Kidney capillary endothelial cell (primary cell): ENCODE measurements at regions not wholly inside any gene's neighbourhood (a gene's known extent, or its start where the extent isn't known, plus 50 kb on each side); places are given as distances from the start of the nearest gene placed in this dataset.
A peak's percentile ranks its signal among the peaks of the same experiment; 100 is the strongest.

ENCODE experiments used
- DNase-seq: peaks from one replicate; pipeline ENCODE4 v3.0.0-alpha.2; 2018; ENCODE audit warnings: low spot score

DNA sequence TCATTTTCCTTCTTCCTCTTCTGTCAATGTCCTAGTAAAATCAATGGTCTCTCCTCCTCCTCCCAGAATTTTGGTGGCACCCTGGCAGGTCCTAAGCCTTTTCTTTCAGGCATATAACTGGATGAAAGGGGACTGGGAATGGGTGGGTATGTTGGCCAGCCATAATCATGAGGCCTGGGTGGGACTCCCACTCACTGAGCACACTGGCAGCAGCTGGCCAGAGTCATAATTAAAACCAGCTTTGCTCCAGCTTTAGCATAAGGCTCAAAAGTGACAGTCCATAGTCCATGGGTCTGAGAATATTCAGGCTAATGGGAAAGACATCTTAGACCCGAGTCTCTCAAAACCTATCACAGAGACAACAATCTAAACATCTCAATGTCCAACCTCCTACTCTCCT, 190.0 kb upstream of the BTBD3 start:
- no peak for DNase-seq

DNA sequence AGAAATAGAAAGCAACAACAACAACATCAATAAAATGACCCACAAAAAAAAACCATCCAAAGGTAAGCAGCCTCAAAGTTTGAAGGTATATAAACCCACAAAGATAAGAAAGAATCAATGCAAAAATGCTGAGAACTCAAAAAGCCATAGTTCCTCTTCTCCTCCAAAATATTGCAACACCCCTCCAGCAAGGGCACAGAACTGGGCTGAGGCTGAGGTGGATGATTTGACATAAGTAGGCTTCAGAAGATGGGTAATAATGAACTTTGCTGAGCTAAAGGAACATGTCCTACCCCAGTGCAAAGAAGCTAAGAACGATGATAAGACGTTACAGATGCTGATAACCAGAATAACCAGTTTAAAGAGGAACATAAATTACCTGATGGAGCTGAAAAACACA, 188.8 kb upstream of the BTBD3 start:
- DNase-seq, result no peak

DNA sequence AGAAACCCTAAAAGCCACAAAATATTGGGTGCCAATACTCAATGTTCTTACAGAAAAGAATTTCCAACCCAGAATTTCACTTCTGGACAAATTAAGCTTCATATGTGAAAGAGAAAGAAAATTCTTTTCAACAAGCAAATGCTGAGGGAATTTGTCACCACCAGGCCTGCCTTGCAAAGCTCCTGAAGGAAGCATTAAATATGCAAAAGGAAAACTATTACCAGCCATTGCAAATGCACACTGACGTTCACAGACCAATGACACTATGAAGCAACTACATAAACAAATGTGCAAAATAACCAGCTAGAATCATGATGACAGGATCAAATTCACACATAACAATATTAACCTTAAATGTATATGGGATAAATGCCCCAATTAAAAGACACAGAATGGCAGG, 187.9 kb upstream of the BTBD3 start:
- no peak for DNase-seq

DNA sequence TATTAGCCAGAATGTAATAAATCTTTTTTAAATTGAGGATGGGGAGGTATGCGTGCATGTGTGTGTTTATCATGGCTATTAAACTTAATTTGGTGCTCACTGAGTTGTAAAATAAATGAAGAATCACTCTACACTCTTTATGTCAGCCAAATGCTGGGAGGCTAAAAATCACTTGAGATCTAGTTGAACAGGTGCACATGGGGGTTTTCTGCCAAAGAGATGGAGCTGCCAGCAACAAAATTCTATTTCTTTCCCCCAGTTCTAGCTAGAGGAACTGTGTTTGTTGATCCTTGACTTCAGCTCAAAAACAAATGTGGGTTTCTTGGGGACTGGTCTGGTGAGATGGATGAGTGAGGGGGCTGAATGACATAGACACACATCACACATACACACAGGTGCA, 183.3 kb upstream of the BTBD3 start:
- no peak for DNase-seq

DNA sequence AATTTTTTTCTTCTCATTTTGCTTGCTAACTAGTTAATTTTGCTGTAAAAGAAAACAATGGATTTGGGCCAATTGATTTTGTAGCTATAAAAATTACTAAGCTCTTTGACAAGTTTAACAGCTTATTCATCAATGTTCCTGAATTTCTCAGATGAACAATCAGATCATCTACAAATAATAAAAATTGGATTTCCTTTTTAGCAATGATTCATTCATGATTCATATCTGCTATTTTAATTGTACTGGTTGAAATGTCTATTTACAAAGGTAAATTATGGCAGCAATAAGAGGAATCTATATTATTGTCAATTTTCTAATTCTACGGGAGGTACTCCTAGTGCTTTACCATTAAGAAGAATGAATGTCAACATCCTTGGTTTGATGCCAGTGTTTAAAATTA, 178.8 kb upstream of the BTBD3 start:
- no peak for DNase-seq

DNA sequence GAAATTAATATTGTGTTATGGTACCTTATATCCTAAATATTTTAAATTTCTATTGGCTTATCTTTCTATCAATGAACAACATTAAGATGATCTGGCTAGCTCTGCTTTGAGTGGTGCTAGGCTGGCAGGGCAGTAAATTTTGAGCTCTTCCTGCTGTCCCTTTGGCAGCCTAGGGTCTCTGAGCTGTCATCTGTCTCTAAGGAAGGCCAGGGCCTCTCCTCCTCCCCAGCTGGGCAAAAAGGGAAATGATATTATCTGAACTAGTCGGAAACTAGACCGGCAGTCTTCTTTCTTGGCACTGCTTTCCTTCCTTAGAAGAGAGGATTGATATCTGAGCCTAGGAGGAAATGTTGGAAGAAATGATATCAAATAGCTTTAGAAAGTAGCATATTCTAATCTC, 176.7 kb upstream of the BTBD3 start:
- DNase-seq, result no peak

DNA sequence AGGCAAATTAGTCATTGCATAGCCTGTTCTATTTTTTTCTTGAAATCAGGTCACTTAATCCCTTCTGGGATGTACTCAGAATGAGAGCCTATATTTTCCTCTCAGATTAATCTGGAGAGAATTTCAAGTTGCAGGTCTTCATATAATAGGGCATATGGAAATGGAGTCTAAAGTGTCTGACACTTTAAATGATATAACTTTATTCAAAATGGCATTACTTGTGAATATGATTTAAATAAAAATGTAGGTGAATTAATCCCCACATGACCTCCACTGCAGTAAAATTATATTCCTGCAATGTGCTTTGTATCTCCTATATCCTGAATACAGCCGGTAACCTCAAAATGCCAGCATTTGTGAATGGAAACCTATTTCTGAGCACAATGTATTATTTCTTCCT, 172.5 kb upstream of the BTBD3 start:
- DNase-seq, result no peak

DNA sequence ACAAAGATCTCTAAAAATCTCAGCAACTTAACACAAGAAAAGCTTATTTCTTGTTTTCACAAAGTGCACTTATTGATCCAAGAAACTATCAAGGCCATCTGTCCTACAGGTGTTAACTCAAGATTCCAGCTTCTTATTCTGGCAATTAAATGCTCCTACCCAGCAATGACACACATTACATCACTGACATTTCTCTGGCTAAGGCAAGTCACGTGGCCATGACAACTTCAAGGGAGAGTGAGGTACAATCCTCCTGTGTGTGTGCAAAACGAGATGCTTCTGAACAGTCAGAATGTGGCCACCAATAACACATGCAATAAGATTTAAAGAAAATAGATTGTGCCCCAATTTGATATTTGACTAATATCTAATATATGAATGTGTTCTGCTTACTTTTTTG, 169.3 kb upstream of the BTBD3 start:
- DNase-seq, result no peak

DNA sequence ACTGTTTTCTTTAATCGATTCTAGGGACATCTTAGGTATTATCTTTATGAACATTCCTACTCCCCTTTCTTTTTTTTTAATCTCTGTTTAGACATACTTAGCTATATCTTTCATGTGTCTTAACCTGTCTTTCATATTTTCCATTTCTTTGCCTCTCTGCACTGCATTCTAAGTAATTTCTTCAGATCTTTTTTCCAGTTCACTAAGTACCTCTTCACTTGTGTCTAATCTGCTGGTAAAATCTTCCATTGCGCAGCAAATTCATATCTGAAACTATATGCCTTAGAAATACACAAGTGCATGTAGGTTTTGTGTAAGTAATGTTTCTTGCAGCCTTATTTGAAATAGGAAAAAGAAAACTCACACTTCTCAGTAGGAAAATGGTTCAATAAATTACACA, 165.4 kb upstream of the BTBD3 start:
- DNase-seq, result no peak

DNA sequence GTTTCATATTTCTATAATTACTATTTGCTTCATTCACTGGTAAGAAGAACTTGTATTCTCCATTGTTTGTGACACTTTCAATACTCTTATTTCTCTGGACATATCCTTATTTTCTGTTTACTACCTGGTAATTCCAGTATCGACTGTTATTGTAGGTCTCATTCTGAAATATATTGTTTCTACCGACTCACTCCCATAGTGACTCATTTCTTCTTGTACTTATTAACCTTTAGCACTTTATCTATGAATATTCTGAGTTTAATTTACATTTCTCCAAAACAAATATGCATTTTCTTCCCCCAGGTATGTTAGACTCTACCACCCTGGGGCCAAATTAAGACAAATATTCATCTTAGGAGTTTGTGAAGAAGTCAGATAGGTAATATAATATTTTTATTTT, 164.5 kb upstream of the BTBD3 start:
- no peak for DNase-seq

DNA sequence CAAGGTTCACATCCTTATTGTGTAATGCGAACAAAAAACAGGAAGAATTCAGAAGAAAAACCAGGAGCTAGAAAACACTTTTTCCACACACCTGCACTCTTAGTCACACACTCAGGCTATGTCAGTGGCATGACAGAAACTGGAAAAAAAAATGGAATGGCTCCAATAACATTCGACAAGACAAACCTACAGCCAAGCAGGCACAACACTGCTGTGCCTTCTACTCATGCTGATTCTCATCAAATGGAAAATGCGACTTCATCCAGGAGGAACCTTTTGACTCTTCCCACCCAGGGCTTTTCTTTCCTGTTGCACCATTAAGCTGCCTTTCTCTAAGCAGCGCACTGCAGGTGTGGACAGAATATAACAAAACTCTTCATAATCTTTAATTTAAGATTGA, 163.2 kb upstream of the BTBD3 start:
- no peak for DNase-seq

DNA sequence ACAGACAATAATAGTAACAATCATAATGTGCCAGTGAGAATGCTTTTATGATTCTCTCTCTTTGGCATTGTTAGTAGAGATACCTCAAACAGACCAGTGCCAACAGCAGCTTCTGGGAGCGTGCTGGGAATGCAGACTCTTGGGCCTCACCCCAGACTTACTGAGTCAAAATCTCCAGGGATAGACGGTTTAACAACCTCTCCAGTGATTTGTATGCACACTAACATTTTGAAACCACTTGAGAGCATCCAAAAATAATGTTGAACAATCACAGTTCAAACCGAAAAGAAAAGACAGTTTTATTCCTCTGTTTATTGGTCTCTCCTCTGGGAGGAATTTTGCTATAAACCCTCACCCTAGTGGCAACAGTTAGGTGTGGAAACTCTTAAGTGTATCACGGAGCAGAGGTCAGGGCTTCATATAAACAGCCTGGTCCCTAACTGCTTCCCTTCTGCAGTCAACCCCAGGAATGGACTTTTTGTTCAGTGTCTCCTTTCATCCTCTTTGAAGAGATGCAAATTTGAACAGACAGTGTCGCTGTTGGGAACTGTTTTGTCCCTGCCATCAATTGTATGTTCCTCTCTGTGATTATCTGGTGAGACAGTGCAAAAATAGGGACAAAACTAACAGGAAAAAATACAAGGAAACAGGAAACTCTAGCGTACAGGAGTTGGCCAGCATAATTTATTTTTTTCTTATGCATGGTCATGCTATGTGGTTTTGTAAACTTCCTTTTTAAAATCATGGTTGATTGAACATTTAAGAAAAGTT, 162.4 kb upstream of the BTBD3 start:
- DNase-seq, result peak; percentile 31

DNA sequence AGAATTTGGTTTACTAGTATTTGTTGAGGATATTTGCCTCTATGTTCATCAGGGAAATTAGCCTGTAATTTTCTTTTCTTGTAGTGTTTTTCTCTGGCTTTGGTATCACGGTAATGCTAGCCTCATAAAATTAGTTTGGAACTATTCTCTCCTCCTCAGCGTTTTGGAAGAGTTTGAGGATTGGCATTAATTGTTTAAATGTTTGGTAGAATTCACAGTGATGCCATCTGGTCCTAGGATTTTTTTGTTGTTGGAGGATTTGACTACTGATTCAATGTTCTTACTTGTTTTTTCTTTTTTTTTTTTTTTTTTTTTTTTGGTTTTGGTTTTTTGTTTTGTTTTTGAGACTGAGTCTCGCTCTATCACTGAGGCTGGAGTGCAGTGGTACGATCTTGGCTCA, 156.2 kb upstream of the BTBD3 start:
- no peak for DNase-seq

DNA sequence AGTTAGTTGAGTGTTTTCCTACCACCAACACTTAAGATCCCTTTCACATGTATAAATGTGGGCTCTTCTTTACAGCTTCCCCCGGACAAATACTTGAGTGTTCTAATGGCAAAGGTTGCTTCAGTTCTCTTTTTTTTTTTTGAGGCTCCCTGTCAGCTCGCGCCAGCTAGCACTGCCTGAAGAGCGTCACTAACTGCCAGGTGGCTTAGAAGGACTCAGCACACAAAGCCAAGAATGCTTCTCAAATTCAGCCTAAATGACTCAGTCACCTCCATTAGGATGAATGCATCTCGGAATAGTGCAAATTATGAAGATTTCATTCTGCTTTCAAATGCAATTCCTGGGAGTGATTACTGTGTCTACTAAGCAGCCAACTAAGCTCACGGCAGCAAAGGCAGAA, 150.7 kb upstream of the BTBD3 start:
- no peak for DNase-seq

DNA sequence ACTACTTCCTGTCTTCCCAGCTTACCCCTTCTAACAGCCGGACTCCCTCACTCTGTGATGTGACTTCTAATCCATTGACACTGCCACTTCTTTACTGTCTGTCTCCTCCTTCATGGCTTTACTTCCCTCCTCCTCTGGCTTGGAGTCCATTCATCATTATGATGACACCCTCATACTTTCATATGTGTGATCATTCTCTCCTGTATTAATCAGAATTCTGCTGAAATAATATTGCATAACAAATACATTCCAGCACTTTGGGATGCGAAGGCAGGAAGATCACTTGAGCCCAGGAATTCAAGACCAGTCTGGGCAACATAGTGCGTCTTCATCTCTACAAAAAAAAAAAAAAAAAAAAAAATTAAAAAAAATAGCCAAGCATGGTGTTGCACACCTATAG, 147.9 kb upstream of the BTBD3 start:
- DNase-seq, result no peak

DNA sequence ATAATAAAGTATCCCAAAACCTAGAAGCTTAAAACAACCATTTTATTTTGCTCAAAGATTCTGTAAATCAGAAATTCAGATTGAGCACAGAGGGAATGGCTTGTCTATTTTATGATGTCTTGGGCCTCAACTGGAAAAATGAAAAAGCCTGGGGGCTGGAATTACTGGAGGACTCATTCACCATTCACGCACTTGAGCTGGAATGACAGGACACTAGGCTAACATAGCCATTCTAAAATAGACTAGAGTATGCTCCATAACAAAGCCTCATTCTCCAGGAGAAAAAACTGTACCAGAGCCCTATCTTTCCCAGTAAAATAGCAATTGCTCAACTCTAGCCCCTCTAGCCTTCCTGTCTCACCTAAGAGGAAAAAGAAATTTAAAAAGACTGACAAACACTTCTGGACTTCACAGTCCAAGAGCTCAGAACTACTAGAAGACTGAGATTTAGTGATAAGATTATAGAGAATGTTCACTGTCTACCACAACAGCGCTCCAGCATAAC, 145.4 kb upstream of the BTBD3 start:
- no peak for DNase-seq

DNA sequence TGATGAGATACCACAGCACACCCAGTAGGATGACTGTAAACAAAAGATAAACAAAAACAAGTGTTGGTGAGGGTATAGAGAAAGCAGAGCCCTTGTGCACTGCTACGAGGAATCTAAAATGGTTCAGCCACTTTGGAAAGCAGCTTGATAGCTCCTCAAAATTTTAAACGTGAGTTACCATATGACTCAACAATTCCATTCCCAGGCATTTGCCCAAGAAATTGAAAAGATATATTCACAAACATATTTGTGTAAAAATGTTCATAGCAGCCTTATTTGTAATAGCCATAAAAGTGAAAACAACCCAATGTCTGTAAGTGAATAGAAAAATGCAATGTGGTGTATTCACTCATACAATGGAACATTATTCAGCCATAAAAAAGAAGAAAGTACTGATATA, 141.0 kb upstream of the BTBD3 start:
- no peak for DNase-seq

DNA sequence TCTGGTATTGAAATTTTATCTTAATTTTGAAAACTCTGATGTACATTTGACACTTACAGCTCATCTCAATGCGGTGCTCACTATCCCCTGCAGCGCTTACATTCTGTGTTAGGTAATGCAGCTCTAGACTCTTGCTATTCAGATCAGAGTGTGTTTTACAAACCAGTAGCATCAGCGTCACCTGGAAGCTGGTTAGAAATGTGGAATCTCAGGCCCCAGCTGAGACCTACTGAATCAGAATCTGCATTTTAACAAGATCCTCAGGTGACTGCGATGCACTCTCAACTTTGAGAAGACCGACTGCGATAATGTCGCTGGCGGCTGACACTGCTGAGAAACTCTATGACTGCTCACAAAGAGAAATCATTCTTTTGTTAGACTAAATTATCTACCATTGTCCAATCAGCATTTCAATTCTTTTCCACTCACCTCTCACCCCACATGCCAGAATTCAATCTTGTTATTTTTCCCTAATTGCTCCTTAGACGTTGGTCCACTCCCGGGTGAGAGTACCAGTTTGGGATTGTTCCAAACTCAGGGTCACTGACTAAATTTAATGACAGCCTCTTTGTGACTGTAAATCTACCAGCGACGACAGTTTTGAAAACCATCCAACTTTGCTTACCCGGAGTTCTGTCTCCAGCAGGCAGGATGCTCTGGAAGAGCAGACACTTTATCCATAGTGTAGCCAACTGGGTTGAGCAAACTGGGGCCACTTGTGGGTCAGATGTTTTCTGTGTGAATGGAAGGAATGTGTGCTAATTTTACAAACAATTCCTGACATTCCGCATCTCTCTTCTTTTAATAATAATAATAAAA, 140.1 kb upstream of the BTBD3 start:
- DNase-seq, result peak; percentile 77

DNA sequence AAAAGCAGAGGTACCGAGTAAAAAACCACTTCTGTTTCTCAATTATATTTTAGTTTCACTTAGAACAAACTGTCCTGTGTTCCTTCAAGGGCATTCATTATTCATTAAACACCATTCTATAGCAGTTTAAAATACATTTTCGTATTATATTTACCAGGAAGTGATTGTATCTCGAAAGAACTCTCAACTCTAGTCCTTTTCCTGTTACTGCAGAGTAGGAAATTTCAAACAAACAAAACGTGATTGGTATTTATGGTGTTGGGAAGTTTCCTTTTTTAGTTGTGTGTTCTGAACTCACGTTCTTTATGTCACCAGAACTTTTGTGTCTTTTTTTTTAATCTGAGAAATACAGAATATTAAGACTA, 139.5 kb upstream of the BTBD3 start:
- DNase-seq, result no peak

DNA sequence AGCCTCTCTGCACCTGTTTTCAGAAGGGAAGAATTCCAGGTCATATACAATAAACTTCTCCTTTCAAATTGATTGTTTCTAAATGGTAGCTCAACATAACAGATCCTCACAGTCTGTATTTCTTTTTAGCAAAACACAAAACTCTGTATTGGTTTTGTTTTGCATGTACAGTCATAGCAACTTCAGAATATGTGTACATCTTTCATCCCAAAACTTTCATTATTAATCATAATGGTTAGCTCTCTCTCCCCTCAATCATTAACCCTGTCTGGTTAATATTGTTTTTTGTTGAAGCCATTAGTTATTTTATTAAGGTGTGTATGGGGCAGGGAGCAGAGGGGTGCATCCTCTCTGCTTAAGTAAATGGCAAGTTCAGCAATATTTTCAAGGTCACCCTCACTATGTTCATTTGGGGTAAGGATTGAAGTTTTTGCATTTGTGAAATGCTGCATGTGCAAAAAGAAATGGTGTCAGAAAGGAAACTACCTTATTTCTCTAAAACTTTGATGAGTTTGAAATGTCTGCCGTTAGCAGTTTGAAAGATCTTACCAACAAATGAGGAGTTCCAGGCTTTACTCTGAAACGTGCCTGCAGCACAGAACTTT, 136.8 kb upstream of the BTBD3 start:
- DNase-seq, result no peak

DNA sequence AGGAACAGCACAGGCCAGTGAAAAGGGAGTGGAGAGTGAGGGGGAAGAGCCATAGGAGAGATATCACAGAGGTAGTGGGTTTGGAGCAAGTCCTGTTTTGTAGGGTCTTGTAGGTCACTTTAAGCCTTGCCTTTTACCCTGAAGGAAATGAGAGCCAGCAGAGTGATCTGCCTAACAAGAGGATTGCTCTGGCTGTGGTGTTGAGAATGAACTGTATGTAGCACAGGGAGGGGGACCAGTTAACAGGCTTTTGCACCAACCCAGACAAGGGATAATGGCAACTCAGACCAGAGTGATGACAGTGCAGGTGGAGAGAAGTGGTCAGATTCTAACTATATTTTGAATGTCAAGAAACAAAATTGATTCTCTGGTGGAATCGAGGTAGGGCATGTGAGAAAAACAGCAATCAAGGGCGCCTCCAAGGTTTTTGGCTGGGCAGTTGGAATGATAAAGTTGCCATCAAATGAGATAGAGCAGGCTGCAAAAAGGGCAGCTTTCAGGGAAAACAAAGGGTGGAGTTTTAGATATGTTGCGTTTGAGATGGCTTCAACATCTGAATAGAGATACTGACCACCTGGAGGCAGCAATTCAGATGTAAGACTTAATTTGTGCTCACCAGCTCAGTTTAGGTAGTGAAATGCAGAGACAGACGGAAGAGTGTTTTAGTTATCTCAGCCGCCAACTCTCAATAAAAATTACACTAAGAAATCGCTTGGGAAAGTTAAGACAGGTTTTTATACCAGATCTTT, 134.4 kb upstream of the BTBD3 start:
- DNase-seq, result no peak

DNA sequence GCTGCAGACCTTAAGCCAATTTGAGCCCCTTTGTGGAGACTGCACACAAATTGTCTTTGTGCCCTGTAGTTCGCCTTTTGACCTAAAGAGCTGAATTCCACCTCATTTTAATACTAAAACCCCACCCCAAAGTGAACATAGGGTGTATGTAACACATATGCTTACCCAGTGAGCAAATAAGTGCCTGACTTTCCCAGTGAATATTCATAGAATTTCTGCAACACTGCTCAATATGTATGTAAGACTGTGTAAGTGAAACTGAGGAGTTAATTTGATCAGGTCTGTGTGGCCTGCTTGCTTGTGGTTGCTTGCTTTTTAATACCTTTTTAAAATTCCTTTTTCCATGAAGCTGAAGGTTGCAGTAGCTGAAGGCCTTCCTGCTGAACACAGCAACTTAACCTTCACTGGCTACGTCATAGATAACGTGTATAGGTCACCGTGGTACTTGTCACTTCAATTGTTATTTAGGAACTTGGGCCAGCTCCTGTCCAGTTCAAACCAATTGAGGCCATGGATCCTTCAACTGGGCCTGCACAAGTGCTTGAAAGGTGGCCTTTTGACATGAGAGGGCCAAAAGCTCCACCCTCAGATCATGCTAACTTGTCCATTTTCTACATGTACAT, 131.7 kb upstream of the BTBD3 start:
- DNase-seq, result no peak
